ENCODE measurements at regions not wholly inside any gene's neighbourhood (a gene's known extent, or its start where the extent isn't known, plus 50 kb on each side); places are given as distances from the start of the nearest gene placed in this dataset.

- TF ChIP-seq EP300 (IDR thresholded peaks at IDR 0.05) (no peak), POLR2AphosphoS5 (IDR thresholded peaks at IDR 0.05) (no peak), POLR2A (IDR thresholded peaks at IDR 0.05; ENCODE audit: low read depth) (no peak), CTCF (IDR thresholded peaks at IDR 0.05) (no peak)
- no peaks in the 10 kb centered on the region for H3K36me3 ChIP-seq
- intact Hi-C loops (cut with DNase I), result no loop called here
- DNase-seq (ENCODE audit: extremely low spot score), result no peak
- no peaks in the 10 kb centered on the region for H3K4me1 ChIP-seq
- peaks cover 0 to 6% (median 0%) of the 10 kb centered on the region in 4 donors for H3K9me3 ChIP-seq
- no peak overlapping the region for H3K27ac ChIP-seq (replicated peaks in 1 of 4)
- no peaks in the 10 kb centered on the region for H3K27me3 ChIP-seq
- WGBS, result 83% methylated on average over 3 of the region's 3 CpGs
- no peak overlapping the region for H3K4me3 ChIP-seq
These were observed 1974.2 kb upstream of the ACO1 start for GRCh38 chr9:30410273-30410672.

- no peak for DNase-seq (ENCODE audit: extremely low spot score)
- no peaks in the 10 kb centered on the region for H3K36me3 ChIP-seq
- H3K4me1 ChIP-seq, result no peaks in the 10 kb centered on the region
- no peaks in the 10 kb centered on the region for H3K27me3 ChIP-seq
- WGBS, result 89% methylated on average over 4 of the region's 5 CpGs
- peaks cover 0 to 6% (median 0%) of the 10 kb centered on the region in 4 donors for H3K9me3 ChIP-seq
- no peak for TF ChIP-seq CTCF (IDR thresholded peaks at IDR 0.05)
- H3K4me3 ChIP-seq, result no peak overlapping the region
- H3K27ac ChIP-seq (replicated peaks in 1 of 4), result no peak overlapping the region
- intact Hi-C loops (cut with DNase I), result no loop called here
These were observed 1972.9 kb upstream of the ACO1 start for GRCh38 chr9:30411571-30411970.

GRCh38 chr9:30459156-30459555 is 1925.3 kb upstream of the ACO1 start:
- 54% methylated on average over 2 of the region's 2 CpGs for WGBS
- no peak for DNase-seq (ENCODE audit: extremely low spot score)
- Histone ChIP-seq H3K4me1 (no peaks in the 10 kb centered on the region), H3K4me3 (no peak overlapping the region), H3K9me3 (no peaks in the 10 kb centered on the region), H3K36me3 (no peaks in the 10 kb centered on the region), H3K27me3 (no peaks in the 10 kb centered on the region), H3K27ac (replicated peaks in 1 of 4) (no peak overlapping the region)
- intact Hi-C loops (cut with DNase I), result no loop called here
- TF ChIP-seq POLR2A (IDR thresholded peaks at IDR 0.05; ENCODE audit: low read depth) (no peak), POLR2AphosphoS5 (IDR thresholded peaks at IDR 0.05) (no peak), CTCF (IDR thresholded peaks at IDR 0.05) (no peak), EP300 (IDR thresholded peaks at IDR 0.05) (no peak)

GRCh38 chr9:30476826-30477225 is 1907.6 kb upstream of the ACO1 start:
- Histone ChIP-seq H3K9me3 (no peaks in the 10 kb centered on the region), H3K4me3 (no peak overlapping the region), H3K27me3 (no peaks in the 10 kb centered on the region), H3K27ac (replicated peaks in 1 of 4) (no peak overlapping the region), H3K4me1 (no peaks in the 10 kb centered on the region), H3K36me3 (no peaks in the 10 kb centered on the region)
- TF ChIP-seq POLR2AphosphoS5 (IDR thresholded peaks at IDR 0.05) (no peak), POLR2A (IDR thresholded peaks at IDR 0.05; ENCODE audit: low read depth) (no peak), EP300 (IDR thresholded peaks at IDR 0.05) (no peak)
- 64% methylated on average over 4 of the region's 4 CpGs for WGBS
- intact Hi-C loops (cut with DNase I), result no loop called here
- no peak for DNase-seq (ENCODE audit: extremely low spot score)

- Histone ChIP-seq H3K36me3 (no peaks in the 10 kb centered on the region), H3K4me1 (no peaks in the 10 kb centered on the region), H3K27me3 (no peaks in the 10 kb centered on the region), H3K9me3 (no peaks in the 10 kb centered on the region), H3K4me3 (no peak overlapping the region), H3K27ac (replicated peaks in 1 of 4) (no peak overlapping the region)
- intact Hi-C loops (cut with DNase I), result no loop called here
- DNase-seq (ENCODE audit: extremely low spot score), result no peak
- WGBS, result 77% methylated on average over 1 of the region's 1 CpG
- no peak for TF ChIP-seq EP300 (IDR thresholded peaks at IDR 0.05)
These were observed 1905.8 kb upstream of the ACO1 start for GRCh38 chr9:30478684-30479083.

- no peak overlapping the region for H3K27ac ChIP-seq (replicated peaks in 1 of 4)
- no peaks in the 10 kb centered on the region for H3K27me3 ChIP-seq
- DNase-seq (ENCODE audit: extremely low spot score), result no peak
- no peaks in the 10 kb centered on the region for H3K9me3 ChIP-seq
- 91% methylated on average over 4 of the region's 4 CpGs for WGBS
- H3K4me3 ChIP-seq, result no peak overlapping the region
- intact Hi-C loops (cut with DNase I), result no loop called here
- TF ChIP-seq POLR2AphosphoS5 (IDR thresholded peaks at IDR 0.05) (no peak), CTCF (IDR thresholded peaks at IDR 0.05) (no peak), POLR2A (IDR thresholded peaks at IDR 0.05; ENCODE audit: low read depth) (no peak), EP300 (IDR thresholded peaks at IDR 0.05) (no peak)
- H3K36me3 ChIP-seq, result no peaks in the 10 kb centered on the region
- H3K4me1 ChIP-seq, result no peaks in the 10 kb centered on the region
These were observed 1901.9 kb upstream of the ACO1 start for GRCh38 chr9:30482499-30482898.

Data from esophagus muscularis mucosa (tissue), 4 donors.